ENCODE measurements at regions not wholly inside any gene's neighbourhood (a gene's known extent, or its start where the extent isn't known, plus 50 kb on each side); places are given as distances from the start of the nearest gene placed in this dataset.

- peaks cover 2% of the 10 kb centered on the region for H3K27me3 Mint-ChIP-seq (ENCODE audit: low read depth)
- peaks cover 3% of the 10 kb centered on the region for H3K9me3 Mint-ChIP-seq
- H3K4me3 Mint-ChIP-seq: no peak overlapping the region
- H3K36me3 Mint-ChIP-seq (ENCODE audit: low read depth): no peaks in the 10 kb centered on the region
- H3K4me1 Mint-ChIP-seq: peaks cover 4% of the 10 kb centered on the region
- no peak overlapping the region for H3K27ac Mint-ChIP-seq
- TF ChIP-seq CTCF (IDR thresholded peaks at IDR 0.05; ENCODE audit: unreplicated experiment in 3 of 3): no peak
Observed at GRCh38 chr4:18318682-18319388, 297.3 kb upstream of the LCORL start.

GRCh38 chr4:18314731-18315130 is 293.2 kb upstream of the LCORL start:
- H3K4me3 Mint-ChIP-seq: no peak overlapping the region
- peaks cover 5% of the 10 kb centered on the region for H3K27me3 Mint-ChIP-seq (ENCODE audit: low read depth)
- H3K27ac Mint-ChIP-seq: no peak overlapping the region
- TF ChIP-seq CTCF (IDR thresholded peaks at IDR 0.05; ENCODE audit: unreplicated experiment in 3 of 3): no peak
- peaks cover 3% of the 10 kb centered on the region for H3K9me3 Mint-ChIP-seq
- no peaks in the 10 kb centered on the region for H3K4me1 Mint-ChIP-seq
- no peaks in the 10 kb centered on the region for H3K36me3 Mint-ChIP-seq (ENCODE audit: low read depth)

GRCh38 chr4:18297684-18298083 is 276.1 kb upstream of the LCORL start:
- no peaks in the 10 kb centered on the region for H3K36me3 Mint-ChIP-seq (ENCODE audit: low read depth)
- H3K4me1 Mint-ChIP-seq: no peaks in the 10 kb centered on the region
- H3K27ac Mint-ChIP-seq: no peak overlapping the region
- H3K9me3 Mint-ChIP-seq: no peaks in the 10 kb centered on the region
- no peak overlapping the region for H3K4me3 Mint-ChIP-seq
- TF ChIP-seq CTCF (IDR thresholded peaks at IDR 0.05; ENCODE audit: unreplicated experiment in 3 of 3): no peak
- H3K27me3 Mint-ChIP-seq (ENCODE audit: low read depth): no peaks in the 10 kb centered on the region

GRCh38 chr4:18296411-18296810 is 274.9 kb upstream of the LCORL start:
- no peaks in the 10 kb centered on the region for H3K27me3 Mint-ChIP-seq (ENCODE audit: low read depth)
- TF ChIP-seq CTCF (IDR thresholded peaks at IDR 0.05; ENCODE audit: unreplicated experiment in 3 of 3): no peak
- H3K36me3 Mint-ChIP-seq (ENCODE audit: low read depth): no peaks in the 10 kb centered on the region
- no peaks in the 10 kb centered on the region for H3K9me3 Mint-ChIP-seq
- no peaks in the 10 kb centered on the region for H3K4me1 Mint-ChIP-seq
- H3K27ac Mint-ChIP-seq: no peak overlapping the region
- no peak overlapping the region for H3K4me3 Mint-ChIP-seq

- no peak for TF ChIP-seq CTCF (IDR thresholded peaks at IDR 0.05; ENCODE audit: unreplicated experiment in 3 of 3)
- Mint-ChIP-seq H3K4me1 (no peaks in the 10 kb centered on the region), H3K27me3 (ENCODE audit: low read depth) (no peaks in the 10 kb centered on the region), H3K4me3 (no peak overlapping the region), H3K9me3 (no peaks in the 10 kb centered on the region), H3K27ac (peak overlapping the region in 1 of 3 experiments; percentile 63), H3K36me3 (ENCODE audit: low read depth) (no peaks in the 10 kb centered on the region)
Observed at GRCh38 chr4:18294846-18295245, 273.3 kb upstream of the LCORL start.

GRCh38 chr4:18294021-18294420 is 272.5 kb upstream of the LCORL start:
- Mint-ChIP-seq H3K27ac (peak overlapping the region in 1 of 3 experiments; percentile 63), H3K27me3 (ENCODE audit: low read depth) (no peaks in the 10 kb centered on the region), H3K4me1 (no peaks in the 10 kb centered on the region), H3K4me3 (no peak overlapping the region), H3K36me3 (ENCODE audit: low read depth) (no peaks in the 10 kb centered on the region), H3K9me3 (no peaks in the 10 kb centered on the region)
- no peak for TF ChIP-seq CTCF (IDR thresholded peaks at IDR 0.05; ENCODE audit: unreplicated experiment in 3 of 3)
